ENCODE measurements at regions not wholly inside any gene's neighbourhood (a gene's known extent, or its start where the extent isn't known, plus 50 kb on each side); places are given as distances from the start of the nearest gene placed in this dataset.

- Histone ChIP-seq H3K14ac (ENCODE audit: insufficient read length) (no peak overlapping the region), H4K5ac (ENCODE audit: insufficient read length, low read depth, low read length) (no peak overlapping the region), H3K79me2 (ENCODE audit: control insufficient read depth in 1 of 2, insufficient read depth in 2 of 2, low read length in 2 of 2) (no peaks in the 10 kb centered on the region), H3K23ac (ENCODE audit: insufficient read length) (no peak overlapping the region), H3K4me3 (ENCODE audit: extremely low read depth in 1 of 4, insufficient read depth in 2 of 4, low read depth in 3 of 4, low read length in 4 of 4) (no peak overlapping the region), H3K56ac (replicated peaks; ENCODE audit: insufficient read length, low read depth, low read length) (no peak overlapping the region), H4K8ac (ENCODE audit: extremely low read depth, insufficient read depth, low read length) (no peak overlapping the region), H3K23me2 (ENCODE audit: low read depth, low read length) (no peaks in the 10 kb centered on the region), H3K27me3 (replicated peaks in 1 of 4; ENCODE audit: control insufficient read depth in 3 of 4, extremely low read depth in 1 of 4, insufficient read depth in 3 of 4, low read length in 3 of 4) (no peaks in the 10 kb centered on the region), H2BK12ac (ENCODE audit: low read depth, low read length) (no peak overlapping the region), H2BK15ac (ENCODE audit: low read length) (no peak overlapping the region), H2BK20ac (ENCODE audit: low read length) (no peak overlapping the region), H2AK5ac (ENCODE audit: low read depth, low read length) (no peak overlapping the region), H3K9ac (replicated peaks in 1 of 4; ENCODE audit: extremely low read depth in 1 of 4, low read depth in 3 of 4, low read length in 3 of 4) (no peak overlapping the region), H3K18ac (ENCODE audit: extremely low read depth, low read length) (no peak overlapping the region), H2BK5ac (ENCODE audit: low read depth, low read length) (no peak overlapping the region), H4K20me1 (replicated peaks in 1 of 2; ENCODE audit: control insufficient read depth in 1 of 2, insufficient read depth in 2 of 2, low read length in 2 of 2) (no peaks in the 10 kb centered on the region), H3K27ac (ENCODE audit: low read depth, low read length) (no peak overlapping the region), H3K4me1 (replicated peaks in 1 of 4; ENCODE audit: control insufficient read depth in 3 of 4, insufficient read depth in 4 of 4, low read length in 3 of 4) (no peaks in the 10 kb centered on the region), H2AFZ (ENCODE audit: low read length) (no peak overlapping the region), H2BK120ac (replicated peaks; ENCODE audit: low read depth, low read length) (no peak overlapping the region), H4K91ac (replicated peaks; ENCODE audit: insufficient read length, low read length) (no peak overlapping the region), H3K4ac (replicated peaks; ENCODE audit: insufficient read length, low read depth, low read length) (no peak overlapping the region), H3K36me3 (ENCODE audit: control insufficient read depth in 2 of 4, insufficient read depth in 4 of 4, low read length in 3 of 4) (no peaks in the 10 kb centered on the region), H3K79me1 (ENCODE audit: low read depth, low read length) (no peaks in the 10 kb centered on the region), H3K9me3 (ENCODE audit: insufficient read depth in 2 of 2, low read depth in 1 of 2, low read length in 1 of 2) (0 out of 4 replicates have a peak, but pooled peaks cover 0 to 4% of the 10 kb centered on the region in 2 experiments), H3K4me2 (ENCODE audit: insufficient read depth in 1 of 2, low read depth in 2 of 2, low read length in 2 of 2) (no peak overlapping the region)
- DNase-seq (ENCODE audit: low read depth in 1 of 2, low spot score in 2 of 2), result no peak
- ChIA-PET POLR2A (ENCODE audit: partially characterized antibody) (no interaction called here), CTCF (ENCODE audit: partially characterized antibody) (no interaction called here)
- no peak for FAIRE-seq
- 76% methylated on average over 2 of the region's 2 CpGs; no CpG with 5 or more reads in 1 of the 2 experiments for WGBS, 2 experiments (ENCODE audit: extremely low coverage in 1 of 2, insufficient coverage in 1 of 2, insufficient read length in 1 of 2, insufficient replicate concordance in 2 of 2, low coverage in 1 of 2, low lambda C conversion rate in 2 of 2, missing lambda C conversion rate in 1 of 2)
- TF ChIP-seq KDM5A (IDR thresholded peaks at IDR 0.05; ENCODE audit: low read length) (no peak), MAFK (IDR thresholded peaks at IDR 0.05; ENCODE audit: low read depth, low read length) (no peak), POLR2A (IDR thresholded peaks at IDR 0.05; ENCODE audit: control extremely low read depth in 1 of 2, low read depth in 2 of 2, low read length in 2 of 2) (no peak), JUN (IDR thresholded peaks at IDR 0.05; ENCODE audit: low read depth, low read length) (no peak), POU5F1 (IDR thresholded peaks at IDR 0.05; ENCODE audit: low read depth, low read length) (no peak), YY1 (IDR thresholded peaks at IDR 0.05; ENCODE audit: low read depth, low read length) (no peak), NRF1 (IDR thresholded peaks at IDR 0.05; ENCODE audit: low read depth, low read length) (no peak), CTBP2 (IDR thresholded peaks at IDR 0.05; ENCODE audit: borderline replicate concordance, insufficient read depth, insufficient read length, low read length) (no peak), RNF2 (IDR thresholded peaks at IDR 0.05; ENCODE audit: borderline replicate concordance, low read depth, low read length, missing control alignments, poor library complexity, severe bottlenecking) (no peak), CEBPB (IDR thresholded peaks at IDR 0.05; ENCODE audit: low read depth, low read length) (no peak)
- TF ChIP-seq, protein P1, sequence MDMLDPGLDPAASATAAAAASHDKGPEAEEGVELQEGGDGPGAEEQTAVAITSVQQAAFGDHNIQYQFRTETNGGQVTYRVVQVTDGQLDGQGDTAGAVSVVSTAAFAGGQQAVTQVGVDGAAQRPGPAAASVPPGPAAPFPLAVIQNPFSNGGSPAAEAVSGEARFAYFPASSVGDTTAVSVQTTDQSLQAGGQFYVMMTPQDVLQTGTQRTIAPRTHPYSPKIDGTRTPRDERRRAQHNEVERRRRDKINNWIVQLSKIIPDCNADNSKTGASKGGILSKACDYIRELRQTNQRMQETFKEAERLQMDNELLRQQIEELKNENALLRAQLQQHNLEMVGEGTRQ (IDR thresholded peaks at IDR 0.05; ENCODE audit: low read length), result no peak
Observed at GRCh38 chr7:46572691-46573090, 651.6 kb upstream of the IGFBP3 start.

Measured in H1 (cell line).